GM13976 (cell line): ENCODE measurements at regions not wholly inside any gene's neighbourhood (a gene's known extent, or its start where the extent isn't known, plus 50 kb on each side); places are given as distances from the start of the nearest gene placed in this dataset.

Source experiments
- DNase-seq: peaks from one replicate; pipeline ENCODE4 v3.0.0; 2012; ENCODE audit warnings: low spot score
- CTCF ChIP-seq: IDR thresholded peaks from 2 replicates; pipeline ENCODE4 v1.5.1; 2012; ENCODE audit warnings: borderline replicate concordance, mild to moderate bottlenecking; ENCODE audit not compliant: insufficient read depth; ENCODE audit errors: extremely low read depth, missing control alignments, control extremely low read depth
- in situ Hi-C: fragments of 300-500 bp; cut with MboI; formaldehyde crosslinking; loops from one replicate; pipeline ENCODE4 v1.12.0; 2022; ENCODE audit warnings: low sequenced_read_pairs, mixed read lengths, inconsistent platforms; ENCODE audit not compliant: unreplicated experiment

- DNase-seq: no peak
- in situ Hi-C loops: no loop called here
- TF ChIP-seq CTCF: no peak
Observed at GRCh38 chr15:60212536-60212935, 185.2 kb downstream of the ANXA2 start.

GRCh38 chr15:60213377-60214000 lies 184.3 kb downstream of the ANXA2 start:
- DNase-seq: no peak
- TF ChIP-seq CTCF: no peak
- in situ Hi-C loops: no loop called here

GRCh38 chr15:60214201-60214600 lies 183.6 kb downstream of the ANXA2 start:
- in situ Hi-C loops: no loop called here
- no peak for DNase-seq
- no peak for TF ChIP-seq CTCF

GRCh38 chr15:60215225-60215963 lies 182.4 kb downstream of the ANXA2 start:
- in situ Hi-C loops: no loop called here
- no peak for TF ChIP-seq CTCF
- DNase-seq: no peak

GRCh38 chr15:60217161-60217560 lies 180.6 kb downstream of the ANXA2 start:
- in situ Hi-C loops: no loop called here
- no peak for DNase-seq
- no peak for TF ChIP-seq CTCF

- in situ Hi-C loops: no loop called here
- DNase-seq: no peak
- no peak for TF ChIP-seq CTCF
Observed at GRCh38 chr15:60218256-60218655, 179.5 kb downstream of the ANXA2 start.
